Esophagus muscularis mucosa (tissue), 4 donors: ENCODE measurements at regions not wholly inside any gene's neighbourhood (a gene's known extent, or its start where the extent isn't known, plus 50 kb on each side); places are given as distances from the start of the nearest gene placed in this dataset.

Experiments
- DNase-seq: peaks from one replicate; pipeline ENCODE4 v3.0.0-alpha.2; 2017; ENCODE audit errors: extremely low spot score
- H3K27ac ChIP-seq, 4 donors: fragments of 200-600 bp; sonication (generic); replicated peaks in 1 of 4; 1 replicate in 3 of 4; 2 replicates in 1 of 4; pipeline ENCODE4 v1.5.1; 2016 to 2019; ENCODE audit warnings: mild to moderate bottlenecking in 1 of 4
- H3K27me3 ChIP-seq, 4 donors: fragments of 200-600 bp; sonication (generic); one replicate each; pipeline versions ENCODE4 v1.5.1 to v1.6.0; 2016 to 2019
- H3K36me3 ChIP-seq, 4 donors: fragments of 200-600 bp; sonication (generic); one replicate each; pipeline ENCODE4 v1.5.1; 2016 to 2019
- H3K4me1 ChIP-seq, 4 donors: fragments of 200-600 bp; sonication (generic); one replicate each; pipeline ENCODE4 v1.5.1; 2016 to 2019
- H3K4me3 ChIP-seq, 4 donors: fragments of 200-600 bp; sonication (generic); 1 replicate in 2 of 4; 2 replicates in 2 of 4; pipeline ENCODE4 v1.5.1; 2016 to 2019; ENCODE audit warnings: mild to moderate bottlenecking in 4 of 4, moderate library complexity in 1 of 4
- H3K9me3 ChIP-seq, 4 donors: fragments of 200-600 bp; sonication (generic); 1 replicate in 3 of 4; 2 replicates in 1 of 4; pipeline ENCODE4 v1.5.1; 2016 to 2019
- CTCF ChIP-seq, 3 experiments: fragments of 200-600 bp in 2 of 3; fragments of 450-650 bp in 1 of 3; sonication (generic) in 2 of 3; IDR thresholded peaks; one replicate each; pipeline ENCODE4 v1.5.1; 2017 to 2019; ENCODE audit warnings: antibody characterized with exemption in 3 of 3, mild to moderate bottlenecking in 2 of 3, moderate library complexity in 1 of 3
- EP300 ChIP-seq: sonication (generic); formaldehyde crosslinking; IDR thresholded peaks from one replicate; pipeline ENCODE4 v1.6.1; 2017; ENCODE audit warnings: antibody characterized with exemption
- POLR2A ChIP-seq: fragments of 450-650 bp; IDR thresholded peaks from one replicate; pipeline ENCODE4 v1.6.1; 2017; ENCODE audit warnings: antibody characterized with exemption, moderate library complexity, mild to moderate bottlenecking, low read depth
- POLR2AphosphoS5 ChIP-seq, 2 donors: sonication (generic); formaldehyde crosslinking; IDR thresholded peaks; one replicate each; pipeline ENCODE4 v1.6.1; 2017; ENCODE audit warnings: antibody characterized with exemption in 2 of 2
- whole genome bisulfite sequencing: methylation state at CpG from one replicate; pipeline ENCODE4 v1.1.5; 2018; 5-methylcytosine and 5-hydroxymethylcytosine counted together
- intact Hi-C: fragments of 100-400 bp; cut with DNase I; formaldehyde crosslinking; loops from one replicate; pipeline ENCODE4 v1.15.1; 2023

GRCh38 chr18:37717656-37718055 is 152.1 kb upstream of the CELF4 start:
- TF ChIP-seq CTCF (IDR thresholded peaks at IDR 0.05) (no peak), POLR2AphosphoS5 (IDR thresholded peaks at IDR 0.05) (no peak), POLR2A (no peak), EP300 (no peak)
- no peak overlapping the region for H3K27ac ChIP-seq
- intact Hi-C loops: no loop called here
- no peaks in the 10 kb centered on the region for H3K36me3 ChIP-seq
- no peak overlapping the region for H3K4me3 ChIP-seq
- H3K9me3 ChIP-seq: no peaks in the 10 kb centered on the region
- 95% methylated on average over 2 of the region's 2 CpGs for WGBS
- no peak for DNase-seq
- no peaks in the 10 kb centered on the region for H3K27me3 ChIP-seq
- no peaks in the 10 kb centered on the region for H3K4me1 ChIP-seq

- TF ChIP-seq POLR2AphosphoS5 (IDR thresholded peaks at IDR 0.05): no peak
- TF ChIP-seq POLR2A: no peak
- no peak for TF ChIP-seq EP300
- no peak for TF ChIP-seq CTCF (IDR thresholded peaks at IDR 0.05)
- no peak for DNase-seq
- 55% methylated on average over 2 of the region's 2 CpGs for WGBS
- intact Hi-C loops: no loop called here
- no peak overlapping the region for H3K4me3 ChIP-seq
- H3K4me1 ChIP-seq: no peaks in the 10 kb centered on the region
- H3K36me3 ChIP-seq: no peaks in the 10 kb centered on the region
- H3K9me3 ChIP-seq: no peaks in the 10 kb centered on the region
- no peaks in the 10 kb centered on the region for H3K27me3 ChIP-seq
- H3K27ac ChIP-seq: no peak overlapping the region
Measured at GRCh38 chr18:37717098-37717497, 151.5 kb upstream of the CELF4 start.

- Histone ChIP-seq H3K36me3 (no peaks in the 10 kb centered on the region), H3K4me1 (no peaks in the 10 kb centered on the region), H3K9me3 (no peaks in the 10 kb centered on the region), H3K27me3 (no peaks in the 10 kb centered on the region), H3K27ac (no peak overlapping the region), H3K4me3 (no peak overlapping the region)
- TF ChIP-seq EP300 (no peak), POLR2AphosphoS5 (IDR thresholded peaks at IDR 0.05) (no peak), CTCF (IDR thresholded peaks at IDR 0.05) (no peak), POLR2A (no peak)
- WGBS: 83% methylated on average over 5 of the region's 5 CpGs
- intact Hi-C loops: no loop called here
- DNase-seq: no peak
Measured at GRCh38 chr18:37716106-37716735, 150.6 kb upstream of the CELF4 start.

GRCh38 chr18:37714691-37715090 is 149.1 kb upstream of the CELF4 start:
- no peaks in the 10 kb centered on the region for H3K27me3 ChIP-seq
- 45% methylated on average over 3 of the region's 3 CpGs for WGBS
- TF ChIP-seq POLR2A (no peak), EP300 (no peak), POLR2AphosphoS5 (IDR thresholded peaks at IDR 0.05) (no peak), CTCF (IDR thresholded peaks at IDR 0.05) (no peak)
- no peak overlapping the region for H3K4me3 ChIP-seq
- no peaks in the 10 kb centered on the region for H3K4me1 ChIP-seq
- DNase-seq: no peak
- H3K36me3 ChIP-seq: no peaks in the 10 kb centered on the region
- H3K27ac ChIP-seq: no peak overlapping the region
- H3K9me3 ChIP-seq: no peaks in the 10 kb centered on the region
- intact Hi-C loops: no loop called here

- intact Hi-C loops: no loop called here
- no peak overlapping the region for H3K27ac ChIP-seq
- H3K9me3 ChIP-seq: no peaks in the 10 kb centered on the region
- H3K4me1 ChIP-seq: no peaks in the 10 kb centered on the region
- H3K27me3 ChIP-seq: no peaks in the 10 kb centered on the region
- H3K36me3 ChIP-seq: no peaks in the 10 kb centered on the region
- no peak for DNase-seq
- H3K4me3 ChIP-seq: no peak overlapping the region
- TF ChIP-seq POLR2AphosphoS5 (IDR thresholded peaks at IDR 0.05) (no peak), POLR2A (no peak)
Measured at GRCh38 chr18:37712776-37713175, 147.2 kb upstream of the CELF4 start.
